Testis (tissue), 2 donors: ENCODE measurements at regions not wholly inside any gene's neighbourhood (a gene's known extent, or its start where the extent isn't known, plus 50 kb on each side); places are given as distances from the start of the nearest gene placed in this dataset.

ENCODE experiments used
- DNase-seq: peaks from one replicate; pipeline ENCODE4 v3.0.0-alpha.2; 2019
- H3K27ac ChIP-seq, 2 donors: fragments of 200-600 bp; sonication (generic); one replicate each; pipeline ENCODE4 v1.5.1; 2019
- H3K27me3 ChIP-seq: fragments of 200-600 bp; sonication (generic); one replicate; pipeline ENCODE4 v1.5.1; 2019
- H3K36me3 ChIP-seq: fragments of 200-600 bp; sonication (generic); one replicate; pipeline ENCODE4 v1.5.1; 2017; ENCODE audit warnings: low read depth; ENCODE audit errors: missing control alignments
- H3K4me1 ChIP-seq: fragments of 200-600 bp; sonication (generic); one replicate; pipeline ENCODE4 v1.5.1; 2019
- H3K4me3 ChIP-seq, 2 donors: fragments of 200-600 bp; sonication (generic); one replicate each; pipeline ENCODE4 v1.5.1; 2017 to 2019
- H3K9me3 ChIP-seq: fragments of 200-600 bp; sonication (generic); one replicate; pipeline ENCODE4 v1.5.1; 2017
- POLR2A ChIP-seq: fragments of 450-650 bp; IDR thresholded peaks from one replicate; pipeline ENCODE4 v1.6.1; 2017; ENCODE audit warnings: antibody characterized with exemption, mild to moderate bottlenecking, moderate library complexity
- WGBS, 2 donors: methylation state at CpG; one replicate each; pipeline ENCODE4 v1.1.5; 2018; 5-methylcytosine and 5-hydroxymethylcytosine counted together
- intact Hi-C: fragments of 100-400 bp; cut with DNase I; formaldehyde crosslinking; loops from one replicate; pipeline ENCODE4 v1.15.1; 2023; ENCODE audit warnings: low total_unique reads
- TF ChIP-seq, protein P1 (sequence below), 3 experiments: fragments of 450-650 bp in 2 of 3; fragments of 200-600 bp in 1 of 3; sonication (generic) in 1 of 3; IDR thresholded peaks; one replicate each; pipeline ENCODE4 v1.5.1; 2016 to 2019; ENCODE audit warnings: antibody characterized with exemption in 3 of 3, mild to moderate bottlenecking in 2 of 3, moderate library complexity in 1 of 3

DNA sequence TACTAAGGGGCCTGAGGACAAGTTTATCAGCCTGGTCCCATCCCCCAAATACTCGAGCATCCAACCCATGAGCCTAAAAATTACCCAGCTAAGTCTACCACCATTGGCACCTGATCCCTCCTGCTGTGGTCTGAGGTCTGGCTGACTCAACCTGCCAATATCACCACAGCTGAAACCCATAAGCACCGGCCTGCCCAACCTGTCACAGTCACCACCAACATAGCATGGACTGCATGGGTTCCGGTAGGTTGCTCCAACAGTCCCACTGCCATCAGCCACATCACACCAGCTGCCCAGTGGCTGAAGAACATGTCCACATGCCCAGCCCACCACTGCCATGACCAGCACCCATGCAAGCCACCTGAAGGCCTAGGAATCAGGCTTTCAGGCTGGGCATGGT is 495.0 kb downstream of the PRELID2 start:
- TF ChIP-seq, protein P1, sequence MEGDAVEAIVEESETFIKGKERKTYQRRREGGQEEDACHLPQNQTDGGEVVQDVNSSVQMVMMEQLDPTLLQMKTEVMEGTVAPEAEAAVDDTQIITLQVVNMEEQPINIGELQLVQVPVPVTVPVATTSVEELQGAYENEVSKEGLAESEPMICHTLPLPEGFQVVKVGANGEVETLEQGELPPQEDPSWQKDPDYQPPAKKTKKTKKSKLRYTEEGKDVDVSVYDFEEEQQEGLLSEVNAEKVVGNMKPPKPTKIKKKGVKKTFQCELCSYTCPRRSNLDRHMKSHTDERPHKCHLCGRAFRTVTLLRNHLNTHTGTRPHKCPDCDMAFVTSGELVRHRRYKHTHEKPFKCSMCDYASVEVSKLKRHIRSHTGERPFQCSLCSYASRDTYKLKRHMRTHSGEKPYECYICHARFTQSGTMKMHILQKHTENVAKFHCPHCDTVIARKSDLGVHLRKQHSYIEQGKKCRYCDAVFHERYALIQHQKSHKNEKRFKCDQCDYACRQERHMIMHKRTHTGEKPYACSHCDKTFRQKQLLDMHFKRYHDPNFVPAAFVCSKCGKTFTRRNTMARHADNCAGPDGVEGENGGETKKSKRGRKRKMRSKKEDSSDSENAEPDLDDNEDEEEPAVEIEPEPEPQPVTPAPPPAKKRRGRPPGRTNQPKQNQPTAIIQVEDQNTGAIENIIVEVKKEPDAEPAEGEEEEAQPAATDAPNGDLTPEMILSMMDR (IDR thresholded peaks at IDR 0.05): no peak
- TF ChIP-seq POLR2A: no peak
- intact Hi-C loops: no loop called here
- WGBS, 2 donors: 77 to 96% methylated on average over 2 to 3 of the region's 3 CpGs
- Histone ChIP-seq H3K36me3 (no peaks in the 10 kb centered on the region), H3K27me3 (no peaks in the 10 kb centered on the region), H3K4me3 (no peak overlapping the region), H3K27ac (no peak overlapping the region), H3K9me3 (no peaks in the 10 kb centered on the region), H3K4me1 (no peaks in the 10 kb centered on the region)
- no peak for DNase-seq

- Histone ChIP-seq H3K4me3 (no peak overlapping the region), H3K27me3 (no peaks in the 10 kb centered on the region), H3K27ac (no peak overlapping the region), H3K4me1 (no peaks in the 10 kb centered on the region), H3K36me3 (no peaks in the 10 kb centered on the region), H3K9me3 (no peaks in the 10 kb centered on the region)
- intact Hi-C loops: no loop called here
- TF ChIP-seq, protein P1 (IDR thresholded peaks at IDR 0.05): no peak
- TF ChIP-seq POLR2A: no peak
- no peak for DNase-seq
These were observed 510.2 kb downstream of the PRELID2 start for GRCh38 chr5:145324767-145325479.

- H3K27me3 ChIP-seq: no peaks in the 10 kb centered on the region
- H3K27ac ChIP-seq: no peak overlapping the region
- H3K9me3 ChIP-seq: no peaks in the 10 kb centered on the region
- H3K36me3 ChIP-seq: no peaks in the 10 kb centered on the region
- DNase-seq: no peak
- TF ChIP-seq, protein P1 (IDR thresholded peaks at IDR 0.05): no peak
- no peak for TF ChIP-seq POLR2A
- no peaks in the 10 kb centered on the region for H3K4me1 ChIP-seq
- H3K4me3 ChIP-seq: no peak overlapping the region
- intact Hi-C loops: no loop called here
- 93 to 94% methylated on average over 1 of the region's 1 CpG for WGBS, 2 donors
These were observed 511.0 kb downstream of the PRELID2 start for GRCh38 chr5:145324101-145324500.

- intact Hi-C loops: no loop called here
- H3K4me1 ChIP-seq: no peaks in the 10 kb centered on the region
- WGBS, 2 donors: 92 to 98% methylated on average over 2 of the region's 2 CpGs
- H3K36me3 ChIP-seq: no peaks in the 10 kb centered on the region
- H3K27ac ChIP-seq: no peak overlapping the region
- TF ChIP-seq POLR2A: no peak
- no peaks in the 10 kb centered on the region for H3K27me3 ChIP-seq
- no peak for DNase-seq
- H3K9me3 ChIP-seq: no peaks in the 10 kb centered on the region
- no peak overlapping the region for H3K4me3 ChIP-seq
These were observed 518.9 kb downstream of the PRELID2 start for GRCh38 chr5:145316282-145316681.

DNA sequence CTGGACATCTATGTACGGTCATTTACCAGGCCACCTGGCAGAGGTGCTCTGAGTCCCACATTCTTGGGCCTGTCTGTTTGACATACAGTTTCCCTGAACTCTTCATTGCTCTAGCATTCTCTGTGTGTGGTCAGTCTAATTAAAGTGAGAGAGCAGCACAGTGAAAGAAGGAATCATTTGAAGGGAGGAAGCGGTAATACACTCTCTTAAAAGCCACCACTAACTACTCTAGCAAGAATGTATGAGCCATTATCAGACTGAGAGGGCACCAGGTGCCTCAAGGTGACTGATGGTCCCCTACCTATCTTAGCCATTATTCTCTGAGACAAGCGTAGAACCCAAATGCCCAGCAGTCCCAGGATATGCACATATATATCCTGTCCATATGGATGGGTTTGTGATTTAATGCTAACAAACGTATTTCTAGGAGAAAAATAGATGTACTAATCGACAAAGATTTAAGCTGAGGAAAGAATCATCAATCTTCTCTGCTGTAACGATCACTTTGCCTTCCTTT is 527.2 kb downstream of the PRELID2 start:
- 60 to 65% methylated on average over 6 of the region's 6 CpGs for WGBS, 2 donors
- H3K36me3 ChIP-seq: no peaks in the 10 kb centered on the region
- H3K27ac ChIP-seq: no peak overlapping the region
- intact Hi-C loops: no loop called here
- H3K9me3 ChIP-seq: no peaks in the 10 kb centered on the region
- DNase-seq: no peak
- H3K4me3 ChIP-seq: no peak overlapping the region
- H3K27me3 ChIP-seq: no peaks in the 10 kb centered on the region
- no peaks in the 10 kb centered on the region for H3K4me1 ChIP-seq
- TF ChIP-seq, protein P1 (IDR thresholded peaks at IDR 0.05): no peak
- no peak for TF ChIP-seq POLR2A
